ENCODE measurements at regions not wholly inside any gene's neighbourhood (a gene's known extent, or its start where the extent isn't known, plus 50 kb on each side); places are given as distances from the start of the nearest gene placed in this dataset.

GRCh38 chr9:11735391-11735790 lies 957.8 kb upstream of the TYRP1 start:
- DNase-seq, result no peak
- Histone ChIP-seq H3K4me1 (ENCODE audit: control insufficient read depth in 2 of 3, insufficient read depth in 2 of 3, low read depth in 1 of 3, low read length in 3 of 3) (no peaks in the 10 kb centered on the region), H3K27ac (ENCODE audit: low read depth in 2 of 2, low read length in 2 of 2) (no peak overlapping the region), H3K36me3 (ENCODE audit: control insufficient read depth in 2 of 3, insufficient read depth in 3 of 3, low read length in 3 of 3) (no peaks in the 10 kb centered on the region), H3K9me3 (ENCODE audit: control insufficient read depth in 2 of 3, insufficient read depth in 1 of 3, low read length in 3 of 3) (peaks cover 0 to 5% (median 0%) of the 10 kb centered on the region in 3 donors), H3K9ac (ENCODE audit: low read length in 3 of 3) (no peak overlapping the region), H3K4me3 (ENCODE audit: low read length in 3 of 3) (no peak overlapping the region), H3K27me3 (ENCODE audit: control insufficient read depth, insufficient read depth, low read length) (no peaks in the 10 kb centered on the region)
- FAIRE-seq, result no peak
- TF ChIP-seq CTCF (IDR thresholded peaks at IDR 0.05; ENCODE audit: borderline replicate concordance, extremely low read depth, insufficient read depth), result no peak
- intact Hi-C loops (cut with DNase I), result no loop called here

- H3K27ac ChIP-seq (ENCODE audit: low read depth in 2 of 2, low read length in 2 of 2), result no peak overlapping the region
- no peaks in the 10 kb centered on the region for H3K4me1 ChIP-seq (ENCODE audit: control insufficient read depth in 2 of 3, insufficient read depth in 2 of 3, low read depth in 1 of 3, low read length in 3 of 3)
- no peak overlapping the region for H3K9ac ChIP-seq (ENCODE audit: low read length in 3 of 3)
- no peaks in the 10 kb centered on the region for H3K36me3 ChIP-seq (ENCODE audit: control insufficient read depth in 2 of 3, insufficient read depth in 3 of 3, low read length in 3 of 3)
- H3K9me3 ChIP-seq (ENCODE audit: control insufficient read depth in 2 of 3, insufficient read depth in 1 of 3, low read length in 3 of 3), result no peaks in the 10 kb centered on the region
- H3K4me3 ChIP-seq (ENCODE audit: low read length in 3 of 3), result no peak overlapping the region
- TF ChIP-seq CTCF (IDR thresholded peaks at IDR 0.05; ENCODE audit: borderline replicate concordance, extremely low read depth, insufficient read depth), result no peak
- FAIRE-seq, result no peak
- H3K27me3 ChIP-seq (ENCODE audit: control insufficient read depth, insufficient read depth, low read length), result no peaks in the 10 kb centered on the region
- no peak for DNase-seq
- intact Hi-C loops (cut with DNase I), result no loop called here
Measured at GRCh38 chr9:11742471-11742870, 950.7 kb upstream of the TYRP1 start.

GRCh38 chr9:11743356-11743755 lies 949.8 kb upstream of the TYRP1 start:
- Histone ChIP-seq H3K9me3 (ENCODE audit: control insufficient read depth in 2 of 3, insufficient read depth in 1 of 3, low read length in 3 of 3) (no peaks in the 10 kb centered on the region), H3K27me3 (ENCODE audit: control insufficient read depth, insufficient read depth, low read length) (no peaks in the 10 kb centered on the region), H3K4me1 (ENCODE audit: control insufficient read depth in 2 of 3, insufficient read depth in 2 of 3, low read depth in 1 of 3, low read length in 3 of 3) (no peaks in the 10 kb centered on the region), H3K9ac (ENCODE audit: low read length in 3 of 3) (no peak overlapping the region), H3K27ac (ENCODE audit: low read depth in 2 of 2, low read length in 2 of 2) (no peak overlapping the region), H3K4me3 (ENCODE audit: low read length in 3 of 3) (no peak overlapping the region), H3K36me3 (ENCODE audit: control insufficient read depth in 2 of 3, insufficient read depth in 3 of 3, low read length in 3 of 3) (no peaks in the 10 kb centered on the region)
- FAIRE-seq (no peak), DNase-seq (no peak)
- intact Hi-C loops (cut with DNase I), result no loop called here
- no peak for TF ChIP-seq CTCF (IDR thresholded peaks at IDR 0.05; ENCODE audit: borderline replicate concordance, extremely low read depth, insufficient read depth)

- Histone ChIP-seq H3K9ac (ENCODE audit: low read length in 3 of 3) (no peak overlapping the region), H3K27ac (ENCODE audit: low read depth in 2 of 2, low read length in 2 of 2) (no peak overlapping the region), H3K27me3 (ENCODE audit: control insufficient read depth, insufficient read depth, low read length) (no peaks in the 10 kb centered on the region), H3K9me3 (ENCODE audit: control insufficient read depth in 2 of 3, insufficient read depth in 1 of 3, low read length in 3 of 3) (no peaks in the 10 kb centered on the region), H3K36me3 (ENCODE audit: control insufficient read depth in 2 of 3, insufficient read depth in 3 of 3, low read length in 3 of 3) (no peaks in the 10 kb centered on the region), H3K4me3 (ENCODE audit: low read length in 3 of 3) (no peak overlapping the region), H3K4me1 (ENCODE audit: control insufficient read depth in 2 of 3, insufficient read depth in 2 of 3, low read depth in 1 of 3, low read length in 3 of 3) (no peaks in the 10 kb centered on the region)
- FAIRE-seq, result no peak
- intact Hi-C loops (cut with DNase I), result no loop called here
- no peak for TF ChIP-seq CTCF (IDR thresholded peaks at IDR 0.05; ENCODE audit: borderline replicate concordance, extremely low read depth, insufficient read depth)
- no peak for DNase-seq
Measured at GRCh38 chr9:11749396-11749795, 943.8 kb upstream of the TYRP1 start.

Data from kidney (tissue), 13 donors.